IPS-NIHi11 (cell line): ENCODE measurements at regions not wholly inside any gene's neighbourhood (a gene's known extent, or its start where the extent isn't known, plus 50 kb on each side); places are given as distances from the start of the nearest gene placed in this dataset.
A peak's percentile ranks its signal among the peaks of the same experiment; 100 is the strongest.
"Not testable (repeated sequence)": the region's sequence is repeated elsewhere in the genome, so short reads cannot be mapped to it uniquely, and the experiment has no call there.

Experiments
- DNase-seq: peaks from one replicate; pipeline ENCODE4 v3.0.0; 2012; ENCODE audit warnings: mixed read lengths, low spot score

DNA sequence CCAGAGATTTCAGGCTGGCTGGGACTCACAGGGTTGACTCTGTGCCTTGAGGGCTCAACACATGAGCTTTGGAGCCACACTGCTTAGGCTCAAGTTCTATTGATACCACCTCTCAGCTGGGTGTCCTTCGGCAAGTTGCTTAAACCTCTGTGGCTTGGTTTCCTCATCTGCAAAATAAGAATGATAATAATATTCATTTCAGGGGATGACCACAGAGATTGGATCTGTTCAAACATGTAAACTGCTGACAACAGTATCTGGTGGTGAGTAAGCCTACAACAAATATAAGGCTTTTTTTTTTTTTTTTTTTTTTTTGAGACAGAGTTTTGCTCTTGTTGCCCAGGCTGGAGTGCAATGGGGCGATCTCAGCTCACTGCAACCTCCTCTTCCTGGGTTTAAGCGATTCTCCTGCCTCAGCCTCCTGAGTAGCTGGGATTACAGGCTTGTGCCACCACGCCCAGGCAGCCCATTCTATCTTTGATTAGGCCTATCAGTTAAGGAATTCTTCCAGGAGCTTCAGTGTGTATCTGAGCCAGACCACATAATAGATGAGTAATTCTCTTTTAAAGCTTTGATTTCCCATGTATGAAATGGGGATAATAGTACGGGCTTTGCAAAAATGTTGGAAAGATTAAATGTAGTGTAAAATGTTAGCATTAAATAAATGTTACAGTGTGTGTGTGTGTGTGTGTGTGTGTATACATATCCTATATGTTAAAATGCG lies 437.6 kb downstream of the PRDM2 start:
- DNase-seq, result no peak

DNA sequence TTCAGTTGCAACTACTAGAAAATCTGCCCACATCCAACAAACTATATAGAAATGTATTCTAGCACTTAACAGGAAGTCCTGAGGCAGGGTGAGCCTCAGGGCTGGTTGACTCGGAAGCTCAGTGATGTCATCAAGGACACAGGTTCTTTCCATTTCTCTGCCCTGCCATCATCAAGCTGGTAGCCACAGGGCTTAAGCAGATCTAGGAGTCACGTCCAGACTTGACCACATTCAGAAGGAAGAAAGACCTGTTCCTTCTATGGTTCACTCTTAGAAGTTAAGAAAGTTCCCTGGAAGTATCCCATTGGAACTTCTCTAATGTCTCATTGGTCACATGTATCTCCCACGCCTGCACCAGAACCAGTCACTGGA lies 438.1 kb downstream of the PRDM2 start:
- DNase-seq, result no peak

DNA sequence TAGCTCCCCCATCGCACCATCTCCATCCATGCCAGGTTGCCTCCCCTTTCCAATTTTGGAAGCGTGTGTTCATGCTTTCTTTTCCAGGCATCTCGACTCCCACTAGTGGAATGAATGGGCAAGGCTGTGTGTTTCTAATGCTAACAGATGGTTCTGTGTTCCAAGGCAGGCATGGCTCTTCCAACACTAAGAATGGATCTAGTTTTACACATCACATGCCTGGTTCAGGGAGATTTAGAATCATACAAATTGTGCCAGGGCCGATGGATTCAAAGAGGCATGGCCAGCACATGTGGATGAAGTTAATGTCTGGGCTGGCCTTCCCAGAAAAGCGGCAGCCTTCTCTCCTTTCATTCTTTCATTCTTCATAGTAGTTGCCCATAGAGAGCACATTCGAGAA lies 438.7 kb downstream of the PRDM2 start:
- DNase-seq, result no peak

DNA sequence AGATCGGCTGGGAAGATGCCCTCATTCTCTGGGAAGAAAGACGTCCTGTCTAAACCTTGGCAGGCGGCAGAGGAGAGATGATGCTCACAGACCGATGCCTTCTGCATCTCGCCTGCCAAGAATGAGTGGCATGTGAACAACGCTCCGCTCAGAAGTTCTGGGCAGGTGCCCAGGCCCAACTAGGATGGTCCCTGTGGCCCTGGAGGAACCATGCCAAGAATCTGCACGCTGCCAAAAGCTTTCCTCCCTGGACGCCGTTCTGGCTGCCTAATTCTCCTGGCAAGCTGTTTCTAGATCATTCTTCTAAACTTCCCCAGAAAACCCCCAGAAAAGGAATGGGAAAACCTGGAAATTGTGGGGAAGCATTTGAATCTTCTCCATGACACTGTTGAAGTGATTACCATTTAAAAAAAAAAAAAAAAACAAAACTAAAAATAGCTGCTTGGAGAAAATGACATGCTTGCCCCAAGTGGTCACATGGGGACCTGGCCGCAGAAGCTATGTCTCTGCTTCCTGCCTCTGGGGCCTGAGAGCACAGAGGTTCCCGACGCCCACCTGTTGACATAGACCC lies 440.9 kb downstream of the PRDM2 start:
- no peak for DNase-seq

DNA sequence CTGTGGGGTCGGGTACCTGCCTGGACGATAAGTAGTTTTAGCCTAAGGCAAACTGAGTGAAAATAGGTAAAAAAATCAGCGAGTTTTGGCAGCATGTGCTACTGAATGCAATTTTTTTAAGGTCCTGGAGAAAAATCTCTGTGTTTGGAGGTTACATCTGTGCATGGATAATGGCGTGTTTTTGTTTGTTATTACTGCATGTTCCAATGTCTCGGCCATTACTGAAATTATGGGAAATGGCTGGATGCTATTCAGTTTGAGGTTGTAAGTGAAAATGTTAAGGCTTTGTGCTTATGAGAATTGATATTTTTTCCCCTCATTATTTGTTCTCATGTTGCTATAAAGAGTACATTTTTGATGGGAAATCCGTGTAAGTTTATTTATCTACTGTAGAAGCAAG lies 441.7 kb downstream of the PRDM2 start:
- no peak for DNase-seq

DNA sequence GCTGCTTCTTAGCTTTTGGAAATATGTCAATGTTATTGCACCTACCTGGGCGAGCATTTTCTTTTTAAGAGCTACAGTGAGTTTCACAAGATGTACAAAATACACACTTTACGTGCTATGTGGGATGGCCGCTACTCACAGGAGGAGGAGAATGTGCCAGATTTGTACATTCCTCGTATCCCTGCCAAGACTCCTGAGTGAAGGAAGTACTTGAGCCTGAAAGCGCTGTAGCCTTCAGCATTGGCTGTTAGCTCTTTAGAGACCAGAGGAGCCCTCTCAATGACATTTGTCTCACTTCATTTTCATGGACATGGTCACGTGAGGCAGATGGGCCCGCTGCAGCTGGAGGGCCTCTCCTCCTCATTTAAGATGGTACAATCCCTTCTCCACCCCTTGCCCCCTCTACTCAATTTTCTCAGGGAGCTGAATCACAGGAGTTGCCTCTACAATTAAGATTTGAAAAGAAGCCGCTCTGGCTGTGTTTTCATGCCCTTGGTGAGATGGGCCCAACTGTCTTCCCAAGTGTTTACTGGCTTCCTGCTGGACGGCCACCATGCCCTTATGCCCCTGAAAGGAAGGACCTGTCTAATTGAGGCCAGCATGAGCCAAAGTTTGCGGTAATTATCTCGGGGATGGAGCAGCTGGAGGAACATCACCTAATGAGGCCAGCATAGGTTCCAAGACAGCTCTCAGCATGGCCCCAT lies 442.6 kb downstream of the PRDM2 start:
- no peak for DNase-seq

DNA sequence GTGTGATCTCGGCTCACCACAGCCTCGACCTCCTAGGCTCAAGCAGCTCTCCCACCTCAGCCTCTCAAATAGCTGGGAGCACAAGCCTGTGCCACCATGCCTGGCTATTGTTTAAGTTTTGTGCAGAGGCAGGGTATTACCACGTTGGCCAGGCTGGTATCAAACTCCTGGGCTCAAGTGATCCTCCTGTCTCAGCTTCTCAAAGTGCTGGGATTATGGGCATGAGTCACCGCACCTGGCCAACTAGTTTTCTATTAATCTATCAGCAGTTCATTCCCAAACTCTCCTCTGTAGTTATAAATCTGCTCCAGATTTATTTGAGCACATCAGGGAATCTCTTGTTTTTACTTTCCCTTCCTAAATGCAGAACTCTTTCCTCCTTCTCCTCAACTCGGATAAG lies 443.8 kb downstream of the PRDM2 start:
- DNase-seq, result no peak

DNA sequence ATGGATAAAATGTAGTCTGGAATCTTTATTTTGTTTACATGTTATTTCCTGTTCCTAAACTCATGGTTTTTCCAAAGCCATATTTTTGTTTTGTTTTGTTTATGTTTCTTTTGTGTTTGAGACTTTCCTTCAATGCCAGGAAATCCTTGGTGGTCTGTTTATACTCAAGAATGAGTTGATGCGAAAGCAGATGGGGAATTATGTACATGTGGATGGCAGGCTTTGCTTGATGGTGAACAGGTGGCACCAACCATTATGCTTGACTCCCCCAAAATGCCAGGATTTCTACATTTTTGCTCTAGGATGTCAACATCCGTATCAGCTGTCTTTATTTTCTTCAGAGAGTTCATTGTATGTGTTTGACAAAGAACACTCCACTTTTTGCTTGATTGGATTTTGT lies 448.5 kb downstream of the PRDM2 start:
- no peak for DNase-seq

DNA sequence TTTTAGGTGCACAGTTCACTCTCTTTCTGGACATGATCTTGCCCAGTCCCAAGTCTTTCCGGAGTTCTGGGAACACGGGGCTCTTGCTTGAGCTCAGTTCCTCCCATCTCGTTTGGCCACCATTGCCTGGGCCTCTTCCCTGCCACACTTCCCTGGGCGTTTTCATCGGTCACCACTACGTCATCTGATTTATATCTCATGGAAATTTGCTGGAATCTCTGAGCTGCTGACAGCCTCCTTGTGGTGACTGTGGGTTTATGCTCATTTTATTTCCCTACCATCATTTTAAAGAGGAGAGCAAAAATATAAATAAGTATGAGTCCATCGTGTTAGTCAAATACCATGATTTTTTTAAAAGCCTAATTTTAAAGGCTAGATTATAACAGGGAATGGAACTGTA lies 449.1 kb upstream of the KAZN start:
- DNase-seq, result peak; percentile 29

DNA sequence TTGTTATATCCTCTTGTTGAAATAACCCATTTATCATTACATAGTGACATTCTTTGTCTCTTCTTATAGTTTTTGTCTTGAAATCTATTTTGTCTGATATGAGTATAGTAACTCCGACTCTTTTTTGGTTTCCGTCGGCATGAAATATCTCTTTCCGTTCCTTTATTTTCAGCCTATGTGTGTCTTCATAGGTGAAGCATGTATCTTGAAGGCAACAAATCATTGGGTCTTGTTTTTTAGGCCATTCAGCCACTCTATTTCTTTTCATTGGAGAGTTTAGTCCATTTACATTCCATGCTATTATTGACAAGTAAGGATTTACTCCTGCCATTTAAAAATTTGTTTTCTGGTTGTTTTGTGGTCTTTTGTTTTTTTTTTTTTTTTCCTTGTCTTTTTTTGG lies 441.9 kb upstream of the KAZN start:
- DNase-seq, result no peak

DNA sequence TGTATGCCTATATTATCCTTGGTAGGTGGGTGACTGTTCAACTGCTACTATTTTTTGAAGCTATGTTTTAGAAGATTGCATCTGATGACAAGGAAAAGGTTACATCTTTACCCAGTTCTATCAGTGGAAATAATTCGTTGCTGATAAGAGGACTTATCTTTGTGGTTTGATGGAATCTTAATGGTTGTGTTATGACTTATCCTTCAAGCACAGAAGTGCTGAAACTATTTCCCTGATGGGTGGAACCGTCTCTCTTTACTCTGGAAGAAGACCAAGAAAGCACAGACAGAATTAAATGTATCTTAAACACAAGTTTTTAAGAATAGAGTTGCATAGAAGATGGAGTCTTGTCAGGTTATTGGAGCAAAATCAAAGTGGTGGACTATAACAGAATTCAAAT lies 437.7 kb upstream of the KAZN start:
- DNase-seq, result no peak

DNA sequence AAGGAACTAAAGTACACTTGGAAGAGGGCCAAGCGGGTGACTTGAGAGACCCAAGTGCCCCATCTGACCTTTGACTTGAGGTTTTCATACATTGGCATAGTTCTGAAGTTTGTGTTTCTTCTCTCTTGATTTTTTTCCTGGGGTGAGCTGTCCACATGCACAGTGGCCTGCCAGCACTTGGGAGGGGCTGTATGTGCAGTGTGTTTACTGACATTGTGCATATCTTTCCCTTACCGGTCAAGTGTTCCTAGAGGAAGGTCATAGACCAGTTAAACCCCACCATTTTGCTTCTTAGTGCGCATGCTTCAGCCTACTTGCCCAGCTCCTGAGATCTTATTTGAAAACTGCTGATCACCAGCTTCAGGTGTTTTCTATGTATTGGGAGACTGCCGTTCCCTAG lies 435.2 kb upstream of the KAZN start:
- no peak for DNase-seq

DNA sequence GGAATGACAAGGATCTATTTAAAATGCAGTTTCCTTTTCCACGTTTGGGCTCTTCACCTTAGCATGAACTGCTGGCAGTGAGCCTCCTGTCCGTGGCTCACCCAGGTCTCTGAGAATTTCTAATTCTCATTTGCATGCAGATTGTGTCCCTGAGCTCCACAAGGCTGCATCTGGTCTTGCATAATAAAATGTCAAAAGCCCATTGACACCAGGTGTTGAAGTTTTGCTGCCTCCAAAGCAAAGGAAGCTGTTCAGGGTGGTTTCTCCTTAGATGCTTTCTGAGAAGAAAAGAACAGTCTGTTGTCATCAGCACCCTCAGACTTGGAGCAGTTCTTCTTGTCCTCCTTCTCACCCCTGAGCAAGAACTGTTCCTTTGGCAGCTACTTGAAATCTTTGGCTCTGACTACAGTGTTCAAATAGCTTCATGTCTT lies 433.1 kb upstream of the KAZN start:
- no peak for DNase-seq

DNA sequence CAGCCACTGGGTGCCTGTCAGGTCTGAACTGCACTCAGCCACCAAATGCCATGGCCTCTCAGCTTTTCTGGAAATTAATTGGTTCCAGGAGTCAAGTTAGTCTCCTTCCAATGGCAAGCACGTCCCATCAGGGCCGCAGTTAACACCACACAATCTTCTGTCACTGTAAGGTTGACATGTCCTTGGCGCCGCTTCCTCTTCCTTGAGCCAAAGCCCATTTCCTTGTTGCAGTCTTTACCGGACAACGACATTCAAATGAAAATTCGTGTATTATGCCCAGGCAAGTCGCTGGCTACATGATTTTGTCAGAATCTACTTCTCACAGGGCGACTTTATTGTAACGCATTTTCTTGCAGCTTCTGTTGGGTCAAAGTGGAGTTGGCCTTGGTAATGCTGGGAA lies 430.6 kb upstream of the KAZN start:
- DNase-seq, result no peak

DNA sequence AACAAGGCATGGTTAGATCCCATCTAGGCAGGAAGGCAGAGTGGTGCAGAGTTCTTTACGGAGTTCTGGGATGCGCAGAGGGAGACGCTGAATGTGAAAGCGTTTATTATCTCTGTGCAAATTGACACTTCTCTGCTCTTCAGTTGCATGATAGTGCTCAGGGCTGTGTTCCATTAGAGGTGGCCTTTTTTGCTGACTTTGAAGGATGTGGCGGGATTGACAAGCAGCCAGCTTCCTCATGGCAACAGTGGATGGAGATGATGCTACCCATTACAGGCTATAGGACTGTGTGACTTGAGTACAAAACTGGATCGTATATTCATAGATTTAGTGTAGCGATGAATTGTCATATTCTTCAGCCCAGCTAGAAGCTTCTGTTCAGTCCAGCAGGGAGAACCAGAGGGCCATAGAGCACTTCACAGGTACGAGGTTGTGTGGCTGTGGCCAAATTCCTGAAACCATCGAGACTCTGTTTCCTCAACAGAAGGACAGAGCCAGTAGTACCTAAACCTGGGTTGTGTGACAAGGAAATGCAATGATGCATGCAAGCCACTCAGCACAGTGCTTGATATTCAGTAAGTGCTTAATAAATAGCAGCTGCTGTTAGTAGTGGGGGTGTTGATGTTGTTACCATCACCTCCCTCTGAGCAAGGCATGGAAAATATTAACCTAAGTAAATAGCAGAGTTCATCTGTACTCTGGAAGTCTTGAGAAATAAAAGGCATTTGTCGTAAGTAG lies 430.0 kb upstream of the KAZN start:
- DNase-seq, result no peak

DNA sequence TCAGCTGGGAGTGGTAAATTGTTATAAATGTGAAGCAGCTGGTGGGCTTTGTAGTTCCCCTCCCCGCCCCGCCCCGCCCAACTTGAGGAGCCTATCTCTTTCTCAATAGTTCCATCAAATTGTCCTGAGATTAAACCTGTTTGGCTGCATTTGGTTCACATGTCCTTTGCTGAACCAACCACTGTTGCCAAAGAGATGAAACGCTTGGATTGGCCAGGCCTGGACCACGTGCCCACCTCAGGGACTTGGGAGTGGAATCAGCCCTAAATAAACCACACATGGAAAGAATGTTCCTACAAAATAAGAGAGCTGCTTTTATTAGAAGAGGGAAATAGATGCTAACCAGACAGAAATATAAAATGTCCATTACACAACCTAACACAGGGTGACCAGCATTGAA lies 424.9 kb upstream of the KAZN start:
- no peak for DNase-seq

DNA sequence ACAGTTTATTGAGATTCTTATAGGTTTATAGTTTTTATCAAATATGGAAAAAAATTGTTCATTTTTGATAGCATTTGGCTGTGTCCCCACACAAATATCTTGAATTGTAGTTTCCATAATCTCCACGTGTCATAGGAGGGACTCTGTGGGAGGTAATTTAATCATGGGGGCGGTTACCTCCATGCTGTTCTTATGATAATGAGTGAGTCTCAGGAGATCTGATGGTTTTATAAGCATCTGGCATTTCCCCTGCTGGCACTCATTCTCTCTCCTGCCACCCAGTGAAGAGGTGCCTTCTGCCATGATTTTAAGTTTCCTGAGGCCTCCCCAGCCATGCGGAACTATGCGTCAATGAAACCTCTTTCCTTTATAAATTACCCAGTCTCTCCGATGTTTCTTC lies 420.6 kb upstream of the KAZN start:
- DNase-seq, result not testable (repeated sequence)

DNA sequence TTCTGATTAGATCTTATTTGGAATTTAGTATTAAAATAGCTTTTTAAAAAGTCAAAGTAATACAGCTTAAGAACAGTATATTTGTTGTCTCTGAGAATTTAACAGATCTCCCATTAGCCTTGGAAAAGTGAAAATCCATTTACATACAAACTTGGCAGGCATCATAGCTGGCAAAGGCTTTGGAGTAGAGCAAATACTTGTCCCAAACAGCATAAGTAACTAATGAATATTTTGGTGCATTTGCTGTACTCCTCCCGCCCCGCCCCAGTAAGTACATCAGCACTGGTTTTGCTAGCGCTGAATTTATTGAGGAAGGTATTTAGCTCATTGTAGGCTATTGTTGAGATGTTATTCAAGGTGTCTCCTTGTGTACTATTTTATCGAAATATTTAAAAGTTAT lies 417.7 kb upstream of the KAZN start:
- DNase-seq, result no peak

DNA sequence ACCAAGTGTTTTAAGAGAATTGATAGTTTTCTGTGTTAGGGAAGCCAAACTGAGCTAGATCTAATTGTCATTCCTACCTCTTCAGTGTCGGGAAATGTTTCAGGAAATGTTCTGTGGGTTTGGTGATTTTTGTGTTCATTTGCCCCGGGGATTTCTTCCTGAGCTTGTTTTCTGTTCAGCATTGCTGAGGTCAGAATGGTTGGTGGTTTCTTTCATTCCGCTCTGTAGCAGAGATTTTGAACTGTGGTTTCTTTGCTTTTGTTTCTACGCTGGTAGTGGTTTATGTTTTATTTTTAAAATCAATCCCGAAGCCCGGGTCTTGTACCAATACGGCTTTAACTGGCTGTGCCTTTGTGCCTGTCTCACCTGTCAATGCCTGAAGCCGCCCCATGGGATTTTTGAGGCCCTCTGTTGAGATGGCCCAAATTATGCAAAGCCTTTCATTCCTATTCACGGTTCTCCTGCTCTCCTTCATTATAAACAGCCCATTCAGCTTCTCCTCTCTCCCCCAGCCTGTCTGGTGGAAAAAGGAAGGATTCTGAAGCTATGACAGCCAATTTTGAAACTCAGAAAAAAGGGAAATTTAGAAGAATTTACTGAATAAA lies 417.2 kb upstream of the KAZN start:
- DNase-seq, result no peak

DNA sequence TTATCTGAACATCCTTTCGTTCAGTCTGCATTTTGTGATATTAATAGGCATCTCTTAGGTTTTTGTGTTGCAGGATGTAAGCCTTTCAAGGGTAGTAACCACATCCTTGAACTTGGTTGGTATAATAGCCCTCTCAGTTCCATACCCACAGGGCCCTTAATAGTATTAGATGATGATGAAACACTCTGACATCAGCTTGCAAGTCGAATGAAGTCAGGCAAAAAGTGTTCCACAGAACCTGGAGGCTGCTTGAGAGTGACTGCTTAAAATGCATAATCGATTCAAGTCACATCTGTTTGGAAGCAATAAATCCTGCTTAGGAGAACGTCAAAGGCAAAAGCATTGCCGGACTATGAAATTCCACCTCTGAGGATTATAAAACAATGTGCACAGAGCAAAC lies 415.6 kb upstream of the KAZN start:
- no peak for DNase-seq

DNA sequence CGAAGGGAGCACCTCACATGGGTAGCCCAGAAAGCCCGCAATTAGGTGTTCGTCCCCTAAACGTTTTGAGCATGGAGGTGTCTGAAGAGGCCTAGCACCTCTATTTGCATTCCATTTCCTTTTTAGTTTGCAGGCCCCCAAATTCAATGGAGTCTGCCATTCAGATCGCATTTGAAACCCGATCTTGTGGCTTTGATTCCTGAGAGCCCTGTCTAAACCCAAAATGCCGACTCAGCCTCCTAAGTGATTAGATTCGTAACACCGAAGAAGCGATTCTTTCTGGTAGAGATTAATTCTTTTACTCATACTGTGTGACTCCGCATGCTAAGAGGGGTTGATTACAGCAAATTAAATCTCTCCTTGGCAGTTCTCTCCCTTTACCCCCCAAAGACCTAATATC lies 415.2 kb upstream of the KAZN start:
- peak; percentile 10 for DNase-seq

DNA sequence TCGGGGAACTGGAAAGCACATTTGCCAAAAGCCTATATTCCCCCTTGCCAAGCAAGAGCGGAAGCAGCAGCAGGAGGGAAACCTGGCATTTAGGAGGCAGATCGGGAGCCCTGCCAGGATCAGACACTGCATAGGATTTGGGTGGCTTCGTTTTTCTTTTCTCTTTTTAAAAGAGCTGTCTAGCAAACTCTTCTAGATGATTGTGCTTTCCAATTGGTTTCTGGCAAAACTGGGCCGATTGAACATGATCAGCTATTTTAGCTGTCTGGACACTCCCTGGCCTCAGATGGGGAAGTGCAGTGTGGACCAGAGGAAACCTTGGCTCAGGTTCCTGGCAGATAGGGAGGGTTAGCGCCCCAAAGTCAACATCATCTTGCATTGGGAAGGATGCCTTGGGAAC lies 414.0 kb upstream of the KAZN start:
- DNase-seq, result no peak

DNA sequence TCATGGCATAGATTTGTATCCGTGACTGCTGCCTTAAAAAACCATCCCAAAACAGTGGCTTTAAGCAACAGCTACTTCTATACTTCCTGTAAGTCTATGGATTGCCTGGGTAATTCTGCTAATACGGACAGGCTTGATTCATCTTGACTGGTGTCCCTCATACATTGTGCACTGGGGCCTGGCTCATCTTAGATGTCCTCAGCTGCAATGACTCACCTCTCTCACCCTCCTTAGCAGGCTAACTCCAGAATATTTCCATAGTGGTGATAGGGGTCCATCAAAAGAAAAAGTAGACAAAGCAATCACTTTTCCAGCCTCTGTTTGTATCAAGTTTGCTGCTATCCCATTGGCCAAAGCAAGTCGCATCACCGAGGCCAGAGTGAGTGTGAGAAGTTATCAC lies 409.1 kb upstream of the KAZN start:
- no peak for DNase-seq
